Osteocyte (in vitro differentiated cells): ENCODE measurements at regions not wholly inside any gene's neighbourhood (a gene's known extent, or its start where the extent isn't known, plus 50 kb on each side); places are given as distances from the start of the nearest gene placed in this dataset.
"Not testable (repeated sequence)": the region's sequence is repeated elsewhere in the genome, so short reads cannot be mapped to it uniquely, and the experiment has no call there.

Source experiments
- DNase-seq: peaks from one replicate; pipeline ENCODE4 v3.0.0; 2021; ENCODE audit warnings: mixed read lengths; ENCODE audit not compliant: unreplicated experiment; ENCODE audit errors: extremely low spot score
- H3K27ac Mint-ChIP-seq: one replicate; pipeline ENCODE4 v1.8.0; 2021; ENCODE audit warnings: mild to moderate bottlenecking, mixed read lengths; ENCODE audit not compliant: unreplicated experiment
- H3K27me3 Mint-ChIP-seq: one replicate; pipeline ENCODE4 v1.8.0; 2021; ENCODE audit warnings: mixed read lengths; ENCODE audit not compliant: unreplicated experiment
- H3K36me3 Mint-ChIP-seq: one replicate; pipeline ENCODE4 v1.8.0; 2021; ENCODE audit warnings: mixed read lengths; ENCODE audit not compliant: unreplicated experiment
- H3K4me1 Mint-ChIP-seq: one replicate; pipeline ENCODE4 v1.8.0; 2021; ENCODE audit warnings: mixed read lengths; ENCODE audit not compliant: unreplicated experiment
- H3K4me3 Mint-ChIP-seq: one replicate; pipeline ENCODE4 v1.8.0; 2021; ENCODE audit warnings: mild to moderate bottlenecking, moderate library complexity, mixed read lengths; ENCODE audit not compliant: unreplicated experiment
- H3K9me3 Mint-ChIP-seq: one replicate; pipeline ENCODE4 v1.8.0; 2021; ENCODE audit warnings: mixed read lengths; ENCODE audit not compliant: unreplicated experiment
- TF ChIP-seq, protein P1 (sequence below): fragments of 200-600 bp; sonication (generic); IDR thresholded peaks from 2 replicates; pipeline ENCODE4 v1.5.0; 2021; ENCODE audit warnings: antibody characterized with exemption, mild to moderate bottlenecking, moderate library complexity

DNA sequence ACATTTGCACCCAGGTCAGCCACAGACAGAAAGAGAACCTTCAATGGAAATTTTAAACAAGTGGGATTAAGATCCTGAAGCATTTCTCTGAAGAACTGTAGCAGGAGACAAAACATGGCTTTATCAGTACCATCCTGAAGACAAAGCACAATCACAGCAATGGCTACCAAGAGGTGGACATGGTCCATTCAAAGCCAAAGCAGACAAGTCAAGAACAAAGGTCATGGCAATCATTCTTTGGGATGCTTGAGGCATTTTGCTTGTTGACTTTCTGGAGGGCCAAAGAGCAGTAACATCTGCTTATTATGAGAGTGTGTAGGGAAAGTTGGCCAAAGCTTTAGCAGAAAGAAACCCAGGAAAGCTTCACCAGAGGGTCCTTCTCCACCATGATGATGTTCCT is 248.2 kb downstream of the TOX3 start:
- H3K36me3 Mint-ChIP-seq, result no peaks in the 10 kb centered on the region
- H3K4me3 Mint-ChIP-seq, result no peak overlapping the region
- no peaks in the 10 kb centered on the region for H3K4me1 Mint-ChIP-seq
- H3K27me3 Mint-ChIP-seq, result peaks cover 7% of the 10 kb centered on the region
- no peak overlapping the region for H3K27ac Mint-ChIP-seq
- H3K9me3 Mint-ChIP-seq, result no peaks in the 10 kb centered on the region
- no peak for DNase-seq
- TF ChIP-seq, protein P1, sequence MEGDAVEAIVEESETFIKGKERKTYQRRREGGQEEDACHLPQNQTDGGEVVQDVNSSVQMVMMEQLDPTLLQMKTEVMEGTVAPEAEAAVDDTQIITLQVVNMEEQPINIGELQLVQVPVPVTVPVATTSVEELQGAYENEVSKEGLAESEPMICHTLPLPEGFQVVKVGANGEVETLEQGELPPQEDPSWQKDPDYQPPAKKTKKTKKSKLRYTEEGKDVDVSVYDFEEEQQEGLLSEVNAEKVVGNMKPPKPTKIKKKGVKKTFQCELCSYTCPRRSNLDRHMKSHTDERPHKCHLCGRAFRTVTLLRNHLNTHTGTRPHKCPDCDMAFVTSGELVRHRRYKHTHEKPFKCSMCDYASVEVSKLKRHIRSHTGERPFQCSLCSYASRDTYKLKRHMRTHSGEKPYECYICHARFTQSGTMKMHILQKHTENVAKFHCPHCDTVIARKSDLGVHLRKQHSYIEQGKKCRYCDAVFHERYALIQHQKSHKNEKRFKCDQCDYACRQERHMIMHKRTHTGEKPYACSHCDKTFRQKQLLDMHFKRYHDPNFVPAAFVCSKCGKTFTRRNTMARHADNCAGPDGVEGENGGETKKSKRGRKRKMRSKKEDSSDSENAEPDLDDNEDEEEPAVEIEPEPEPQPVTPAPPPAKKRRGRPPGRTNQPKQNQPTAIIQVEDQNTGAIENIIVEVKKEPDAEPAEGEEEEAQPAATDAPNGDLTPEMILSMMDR, result no peak

DNA sequence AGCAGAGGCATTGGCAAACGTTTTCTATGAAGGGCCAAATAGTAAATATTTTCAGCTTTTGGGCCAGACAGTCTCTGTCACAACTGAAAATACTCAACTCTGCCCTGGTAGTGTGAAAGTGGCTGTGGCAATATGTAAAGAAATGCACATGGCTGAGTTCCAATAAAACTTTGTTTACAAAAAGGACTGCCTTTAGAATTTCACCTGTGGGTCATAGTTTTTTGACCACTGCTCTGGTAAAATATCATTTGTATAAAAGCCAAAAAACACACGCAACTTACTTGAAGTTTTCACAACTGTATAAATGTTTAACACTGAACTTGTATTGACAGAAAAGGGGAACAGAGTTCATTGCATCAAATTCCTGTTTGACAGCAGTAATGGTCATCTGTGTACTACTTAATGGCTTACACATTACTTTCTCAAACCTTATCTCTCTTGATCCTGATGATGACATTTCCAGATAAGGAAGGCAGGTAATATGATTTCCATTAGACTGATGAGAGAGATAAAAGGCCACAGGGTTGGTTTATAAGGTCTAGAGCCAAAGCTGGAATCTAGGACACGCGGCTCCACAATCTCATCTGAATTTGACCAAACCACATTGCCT is 250.1 kb downstream of the TOX3 start:
- not testable (repeated sequence) for H3K27ac Mint-ChIP-seq, H3K27me3 Mint-ChIP-seq, H3K9me3 Mint-ChIP-seq, DNase-seq, H3K4me3 Mint-ChIP-seq, H3K36me3 Mint-ChIP-seq, H3K4me1 Mint-ChIP-seq

DNA sequence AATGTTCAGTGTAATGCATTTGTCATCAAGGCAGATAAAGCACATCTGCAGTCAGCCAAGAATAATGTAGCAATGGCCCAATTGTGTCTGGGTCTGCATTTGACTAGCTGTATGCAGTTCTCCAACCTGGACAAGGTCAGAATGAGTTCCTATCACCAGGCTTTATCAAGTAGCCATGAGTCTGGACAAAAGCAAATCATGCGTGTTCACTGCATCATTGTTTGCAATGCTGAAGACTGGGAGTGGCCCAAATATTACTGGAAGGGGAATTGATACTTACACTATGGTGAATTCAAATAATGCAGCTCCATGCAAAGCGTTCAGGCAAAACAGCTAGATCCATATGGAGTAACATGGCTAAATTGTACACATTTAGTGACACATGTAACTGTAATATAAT is 250.9 kb downstream of the TOX3 start:
- H3K27ac Mint-ChIP-seq, result no peak overlapping the region

DNA sequence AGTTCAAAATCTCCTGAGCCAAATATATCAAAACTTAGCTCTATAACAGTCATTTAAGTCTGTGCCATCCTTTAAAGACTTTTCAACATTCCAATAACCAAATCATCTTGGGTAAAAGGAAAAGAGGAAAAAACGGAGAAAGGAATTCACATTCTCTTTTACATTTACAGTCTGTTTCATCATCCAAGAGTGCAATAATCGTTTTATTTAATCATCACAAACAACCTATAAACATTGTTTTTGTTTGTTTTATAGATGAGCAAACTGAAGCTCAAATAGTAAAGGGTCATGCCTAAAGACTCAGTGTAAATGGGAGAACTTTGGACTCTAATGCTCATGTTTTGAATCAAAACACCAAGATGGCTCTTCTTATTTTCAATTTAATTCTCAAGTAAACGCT is 252.3 kb downstream of the TOX3 start:
- DNase-seq, result no peak
- H3K4me3 Mint-ChIP-seq, result no peak overlapping the region
- peaks cover 6% of the 10 kb centered on the region for H3K27me3 Mint-ChIP-seq
- TF ChIP-seq, protein P1, result no peak
- H3K4me1 Mint-ChIP-seq, result no peaks in the 10 kb centered on the region
- H3K27ac Mint-ChIP-seq, result no peak overlapping the region
- H3K36me3 Mint-ChIP-seq, result no peaks in the 10 kb centered on the region
- H3K9me3 Mint-ChIP-seq, result no peaks in the 10 kb centered on the region

More for the DNA sequence above, 250.9 kb downstream of the TOX3 start:
- Mint-ChIP-seq H3K4me1 (no peaks in the 10 kb centered on the region), H3K27me3 (peaks cover 5% of the 10 kb centered on the region), H3K36me3 (no peaks in the 10 kb centered on the region), H3K9me3 (no peaks in the 10 kb centered on the region), H3K4me3 (no peak overlapping the region)
- no peak for DNase-seq
- TF ChIP-seq, protein P1, result no peak

DNA sequence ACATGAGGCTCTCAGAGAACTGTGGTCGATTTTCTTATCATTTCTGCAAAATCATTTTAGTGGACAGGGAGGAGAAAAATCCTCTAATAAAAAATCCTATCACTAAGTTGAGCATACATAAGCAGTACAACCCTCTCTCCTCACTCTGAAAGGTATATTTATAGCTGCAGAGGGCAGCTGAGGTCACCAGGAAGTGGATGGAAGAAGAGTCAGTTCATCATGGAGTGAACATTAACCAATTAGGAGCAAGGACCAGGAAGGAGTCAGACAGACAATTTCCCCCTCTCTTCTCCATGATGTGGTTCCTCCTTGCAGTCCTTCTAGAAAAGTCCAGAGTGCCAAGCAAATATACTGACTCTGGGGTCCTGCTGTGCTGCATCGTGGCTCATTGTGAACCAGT is 253.7 kb downstream of the TOX3 start:
- TF ChIP-seq, protein P1, result no peak
- H3K36me3 Mint-ChIP-seq, result no peaks in the 10 kb centered on the region
- H3K27ac Mint-ChIP-seq, result no peak overlapping the region
- H3K4me1 Mint-ChIP-seq, result no peaks in the 10 kb centered on the region
- DNase-seq, result no peak
- no peaks in the 10 kb centered on the region for H3K9me3 Mint-ChIP-seq
- H3K27me3 Mint-ChIP-seq, result peaks cover 8% of the 10 kb centered on the region
- no peak overlapping the region for H3K4me3 Mint-ChIP-seq
